GM18909 (cell line): ENCODE measurements at regions not wholly inside any gene's neighbourhood (a gene's known extent, or its start where the extent isn't known, plus 50 kb on each side); places are given as distances from the start of the nearest gene placed in this dataset.

ENCODE experiments used
- ATAC-seq: cut with Tn5 transposase; IDR thresholded peaks from one replicate; pipeline ENCODE4 v1.9.1; 2021; ENCODE audit warnings: mild to moderate bottlenecking; ENCODE audit not compliant: unreplicated experiment, poor library complexity

DNA sequence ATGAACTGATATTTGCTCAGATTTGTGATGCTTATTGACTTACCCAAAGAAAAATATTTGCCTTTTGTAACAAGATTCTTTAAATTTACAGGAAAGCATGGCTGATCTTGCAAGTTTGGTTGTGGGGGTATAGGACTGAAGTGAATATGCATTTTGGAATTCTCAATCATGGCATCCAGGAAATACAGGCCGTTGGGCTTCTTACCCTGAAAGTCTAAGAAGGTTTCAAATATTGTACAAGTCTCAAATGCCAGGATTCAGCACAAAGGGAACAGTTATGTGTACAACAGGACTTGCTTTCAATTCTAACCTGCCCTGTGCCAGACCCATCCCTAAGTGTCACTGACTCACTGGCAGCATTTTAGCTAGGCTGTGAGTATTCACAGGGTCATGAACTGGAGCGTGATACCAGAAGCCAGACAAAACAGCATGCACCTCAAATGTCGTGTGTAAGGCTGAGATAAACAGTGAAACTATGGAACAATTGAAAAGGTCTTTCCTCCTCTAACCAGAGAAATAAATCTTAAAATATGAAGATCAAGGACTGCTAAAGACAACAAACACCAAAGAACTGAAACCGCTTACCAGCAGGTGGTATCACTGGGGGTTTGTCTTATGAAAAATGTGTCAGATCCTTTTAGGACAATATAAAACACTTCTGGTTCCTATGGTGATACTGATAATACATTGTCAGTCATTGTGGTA is 168.6 kb upstream of the RGMB start:
- no peak for ATAC-seq

- ATAC-seq, result no peak
Measured at GRCh38 chr5:98605426-98605825, 168.0 kb upstream of the RGMB start.

- no peak for ATAC-seq
Measured at GRCh38 chr5:98606961-98607360, 166.5 kb upstream of the RGMB start.

GRCh38 chr5:98608052-98608451 is 165.4 kb upstream of the RGMB start:
- ATAC-seq, result no peak

DNA sequence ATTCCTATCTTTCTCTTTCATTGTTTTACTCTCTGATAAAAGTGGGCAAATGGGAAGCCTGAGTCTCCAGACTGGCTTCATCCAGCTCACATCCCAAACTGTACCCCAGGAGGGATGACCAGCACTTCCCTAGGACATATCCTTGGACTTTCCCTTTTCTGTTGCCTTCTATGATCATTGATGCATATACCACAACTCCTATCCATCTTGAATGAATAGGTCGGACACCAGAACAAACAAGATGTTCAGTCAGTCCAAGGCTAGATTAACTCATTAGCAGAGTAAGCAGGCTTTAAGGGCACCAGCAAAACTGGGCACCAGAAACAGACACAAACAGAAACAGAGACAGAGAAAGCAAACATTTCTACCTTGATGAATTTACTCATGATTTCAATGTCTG is 159.1 kb upstream of the RGMB start:
- ATAC-seq, result no peak

DNA sequence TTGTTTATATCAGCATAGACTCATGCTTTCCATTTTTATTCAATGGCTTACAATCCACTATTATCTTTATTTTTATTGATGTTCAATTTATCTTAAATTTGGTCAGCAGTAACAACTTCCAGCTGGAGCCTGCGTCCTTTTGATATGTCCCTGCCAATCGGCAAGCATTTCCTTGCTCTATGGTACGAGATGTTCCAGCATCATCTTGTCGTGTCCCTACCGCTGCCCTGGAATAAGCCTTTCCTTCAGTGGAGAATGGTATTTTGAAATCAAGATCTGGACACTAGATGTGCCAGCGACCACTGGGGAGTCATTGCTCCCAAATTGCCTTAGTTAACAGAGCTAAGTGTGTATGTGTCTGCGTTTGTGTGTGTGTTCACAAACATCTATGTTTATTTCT is 151.6 kb upstream of the RGMB start:
- ATAC-seq, result no peak

DNA sequence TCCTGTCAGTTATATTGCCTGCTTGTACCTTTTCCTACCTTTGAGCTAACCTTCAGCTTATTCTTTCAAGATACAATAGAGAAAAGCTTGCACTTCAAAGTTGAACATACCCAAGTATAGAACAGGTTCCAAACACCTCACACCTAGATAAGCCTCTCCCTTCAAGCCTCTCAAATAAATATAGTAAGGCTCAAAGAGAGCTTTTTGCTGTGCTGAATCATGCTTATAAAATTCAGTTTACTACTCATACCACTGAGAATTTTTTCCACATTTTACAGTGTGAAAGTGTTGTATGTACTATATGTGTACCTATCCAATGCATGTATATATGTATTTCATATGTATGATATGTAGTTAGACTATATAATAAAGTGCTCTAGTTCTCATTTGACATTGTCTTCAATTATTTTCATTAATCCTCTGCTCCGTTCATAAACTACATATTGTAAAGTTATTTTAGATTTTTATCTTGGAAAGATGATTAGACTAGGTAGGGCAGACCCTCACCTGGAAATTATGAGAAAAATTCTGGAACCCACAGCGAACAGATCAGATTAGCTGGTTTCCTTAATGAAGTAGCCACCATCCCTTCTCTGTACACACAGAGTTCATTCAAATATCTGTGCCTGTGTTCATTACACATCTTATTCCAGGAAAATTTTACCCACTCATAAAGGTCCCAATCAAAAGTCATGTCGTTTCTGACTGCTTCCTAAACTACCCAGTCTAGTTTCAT is 149.2 kb upstream of the RGMB start:
- no peak for ATAC-seq

- no peak for ATAC-seq
Measured at GRCh38 chr5:98627121-98627520, 146.3 kb upstream of the RGMB start.

DNA sequence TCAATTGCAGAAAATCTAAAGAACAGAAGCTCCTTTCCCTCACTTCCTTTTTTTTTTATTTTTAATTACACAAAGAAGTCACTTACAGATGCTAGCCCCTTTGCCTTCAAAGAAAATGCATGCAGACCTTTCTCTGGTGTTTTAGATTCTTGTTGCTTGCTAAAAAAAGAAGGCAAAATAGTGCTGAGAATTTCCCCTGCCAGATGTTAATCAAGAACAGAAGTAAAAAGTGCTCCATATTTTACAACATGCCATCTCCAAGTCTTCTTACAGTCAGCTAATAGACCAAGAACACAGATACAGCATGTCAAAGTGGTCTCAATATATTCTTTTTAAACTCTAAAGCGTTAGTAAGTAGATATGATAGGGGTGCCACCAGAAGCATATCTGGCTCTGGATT is 142.8 kb upstream of the RGMB start:
- no peak for ATAC-seq

- no peak for ATAC-seq
Measured at GRCh38 chr5:98631311-98632054, 142.0 kb upstream of the RGMB start.

DNA sequence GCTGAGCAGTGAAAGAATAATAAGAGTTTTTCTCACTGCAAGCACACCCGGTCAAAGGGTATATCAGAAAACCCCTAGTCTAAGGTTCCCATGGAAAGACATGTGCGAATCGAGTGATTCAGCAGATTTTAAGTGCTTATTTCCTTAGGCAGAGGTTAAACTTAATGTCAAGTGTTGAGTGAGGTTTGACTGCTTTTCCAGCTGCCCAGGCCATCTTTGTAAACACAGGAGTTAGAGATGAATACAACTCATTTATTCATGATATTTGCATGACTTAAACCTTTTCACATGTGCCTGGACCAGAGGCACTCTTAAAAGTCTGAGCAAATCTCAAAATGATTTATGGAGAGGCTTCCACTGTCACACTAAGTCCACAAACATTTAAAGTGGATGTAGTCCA is 137.8 kb upstream of the RGMB start:
- no peak for ATAC-seq

GRCh38 chr5:98637116-98637515 is 136.3 kb upstream of the RGMB start:
- ATAC-seq, result no peak

DNA sequence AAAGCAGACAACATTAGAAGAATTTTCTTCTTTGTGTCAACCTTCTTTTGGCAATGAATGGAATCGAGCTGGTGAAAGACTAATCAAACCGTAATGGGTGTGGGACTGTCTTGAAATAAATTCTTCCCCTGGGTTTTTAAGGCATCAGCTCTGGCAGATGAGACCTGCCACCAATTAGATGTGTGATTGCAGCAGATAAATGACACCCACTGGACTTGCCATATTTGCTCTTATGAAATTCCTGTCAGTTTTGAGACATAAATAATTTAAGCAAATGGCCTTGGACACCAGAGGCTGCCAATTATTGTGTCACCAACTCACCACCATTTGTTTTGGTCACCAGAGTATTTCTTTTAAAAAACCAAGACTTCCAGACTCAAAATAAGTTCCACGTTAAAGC is 135.9 kb upstream of the RGMB start:
- ATAC-seq, result no peak

DNA sequence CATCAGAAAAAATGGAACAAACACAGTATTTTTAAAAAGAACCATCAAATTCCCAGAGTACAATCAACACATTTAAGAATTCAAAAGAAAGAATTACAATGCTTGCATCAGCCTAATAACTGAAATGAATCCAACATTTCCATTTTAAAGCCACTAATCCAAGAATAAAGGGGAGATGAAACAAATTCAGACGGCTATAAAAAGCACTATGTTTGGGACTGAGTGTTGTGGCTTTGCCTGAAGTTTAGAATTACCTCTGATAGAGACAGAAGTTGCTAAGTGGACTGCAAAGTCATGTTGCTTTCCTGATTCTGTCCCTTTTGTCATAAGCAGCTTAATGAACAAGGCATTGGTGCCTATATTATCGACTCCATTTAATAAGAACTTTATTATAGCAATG is 135.4 kb upstream of the RGMB start:
- no peak for ATAC-seq

GRCh38 chr5:98638701-98639100 is 134.8 kb upstream of the RGMB start:
- ATAC-seq, result no peak

DNA sequence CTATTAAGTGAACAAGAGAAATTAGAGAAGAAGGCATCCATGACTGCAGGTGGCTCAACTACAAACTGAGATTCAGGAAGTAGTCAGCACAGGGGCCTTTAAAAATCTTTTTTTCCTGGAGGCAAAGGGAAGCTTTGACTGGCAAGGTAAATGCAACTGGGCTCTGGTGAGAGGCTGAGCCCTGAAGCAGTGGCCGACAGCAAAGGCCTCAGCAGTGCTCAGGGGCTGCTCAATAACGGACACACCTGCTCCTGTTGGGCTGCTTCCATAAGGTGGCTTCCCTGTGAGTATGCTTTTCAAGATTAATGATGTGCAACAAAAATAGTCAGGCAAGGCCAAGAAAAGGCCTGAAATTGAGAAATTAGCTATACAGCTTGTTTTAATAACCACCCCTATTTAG is 134.2 kb upstream of the RGMB start:
- no peak for ATAC-seq

DNA sequence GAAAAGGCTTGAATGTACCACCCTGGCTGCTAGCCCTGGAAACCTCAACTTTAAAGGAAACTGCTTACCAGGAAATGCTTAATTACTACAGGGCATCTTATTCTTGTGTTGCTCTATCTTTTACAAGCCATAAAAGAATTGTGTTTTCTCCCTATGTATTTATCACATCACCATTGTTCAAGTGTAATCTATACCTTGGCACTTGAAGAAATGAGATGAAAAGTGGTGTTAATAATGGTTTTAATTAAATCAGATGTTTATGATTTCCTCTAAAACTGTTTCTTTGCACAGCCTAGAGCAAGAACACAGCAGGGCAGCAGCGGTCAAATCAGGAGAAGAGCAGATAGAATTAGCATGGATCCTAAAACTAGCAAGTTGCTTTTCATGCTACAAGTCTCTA is 131.8 kb upstream of the RGMB start:
- ATAC-seq, result no peak

- ATAC-seq, result no peak
Measured at GRCh38 chr5:98643569-98643968, 129.9 kb upstream of the RGMB start.

DNA sequence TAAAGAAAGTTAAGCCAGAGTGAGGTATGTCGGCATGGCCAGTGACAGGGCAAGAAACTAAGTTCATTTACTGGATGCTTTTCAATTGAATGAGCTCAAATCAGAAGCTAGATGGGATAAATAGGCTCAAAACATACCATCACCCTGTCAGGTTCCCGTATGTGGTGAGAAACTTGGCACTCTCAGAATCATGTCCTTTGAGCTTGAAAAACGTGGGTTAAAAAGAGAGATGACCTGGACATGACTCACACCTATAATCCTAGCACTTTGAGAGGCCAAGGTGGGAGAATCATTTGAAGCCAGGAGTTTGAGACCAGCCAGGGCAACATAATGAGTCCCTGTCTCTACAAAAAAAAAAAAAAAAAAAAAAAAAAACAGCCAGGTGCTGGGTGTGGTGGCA is 121.7 kb upstream of the RGMB start:
- ATAC-seq, result no peak

GRCh38 chr5:98656125-98656795 is 117.2 kb upstream of the RGMB start:
- no peak for ATAC-seq

DNA sequence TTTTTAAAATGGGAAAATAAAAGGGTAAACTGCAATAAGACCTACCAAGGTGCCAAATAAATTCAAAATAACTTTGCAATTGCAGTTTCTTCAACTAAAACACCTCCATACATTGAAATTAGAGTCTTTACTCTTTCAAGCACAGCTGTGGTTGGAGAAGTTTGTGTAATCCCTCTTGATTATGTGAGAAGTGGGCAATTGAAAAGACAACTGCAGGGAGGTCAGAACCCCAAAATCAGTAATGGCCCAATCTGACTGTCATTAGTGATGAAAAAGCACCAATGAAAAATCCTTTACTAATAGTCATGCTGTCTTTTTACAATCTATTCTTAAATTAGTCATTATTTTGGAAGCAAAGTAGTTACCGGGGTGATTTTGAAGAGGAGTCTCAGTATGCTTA is 116.7 kb upstream of the RGMB start:
- ATAC-seq, result no peak
